ENCODE measurements at regions not wholly inside any gene's neighbourhood (a gene's known extent, or its start where the extent isn't known, plus 50 kb on each side); places are given as distances from the start of the nearest gene placed in this dataset.

- DNase-seq = no peak
Measured at GRCh38 chr11:98800696-98801095, 220.1 kb upstream of the CNTN5 start.

GRCh38 chr11:98828986-98829708, 191.6 kb upstream of the CNTN5 start:
- no peak for DNase-seq

GRCh38 chr11:98829971-98830370, 190.8 kb upstream of the CNTN5 start:
- DNase-seq = no peak

GRCh38 chr11:98834776-98835175, 186.0 kb upstream of the CNTN5 start:
- no peak for DNase-seq

- no peak for DNase-seq
Measured at GRCh38 chr11:98835335-98835734, 185.4 kb upstream of the CNTN5 start.

- DNase-seq = no peak
Measured at GRCh38 chr11:98836156-98836555, 184.6 kb upstream of the CNTN5 start.

GRCh38 chr11:98842187-98842586, 178.6 kb upstream of the CNTN5 start:
- DNase-seq = no peak

- no peak for DNase-seq
Measured at GRCh38 chr11:98862169-98862568, 158.6 kb upstream of the CNTN5 start.

- no peak for DNase-seq
Measured at GRCh38 chr11:98871690-98872089, 149.1 kb upstream of the CNTN5 start.

GRCh38 chr11:98874050-98874449, 146.7 kb upstream of the CNTN5 start:
- no peak for DNase-seq

GRCh38 chr11:98895936-98896335, 124.8 kb upstream of the CNTN5 start:
- no peak for DNase-seq

GRCh38 chr11:98940913-98941312, 79.8 kb upstream of the CNTN5 start:
- no peak for DNase-seq

GRCh38 chr11:98944461-98944860, 76.3 kb upstream of the CNTN5 start:
- DNase-seq = no peak

- DNase-seq = no peak
Measured at GRCh38 chr11:98952107-98952506, 68.6 kb upstream of the CNTN5 start.

GRCh38 chr11:98955551-98955950, 65.2 kb upstream of the CNTN5 start:
- no peak for DNase-seq

- DNase-seq = no peak
Measured at GRCh38 chr11:98964146-98964545, 56.6 kb upstream of the CNTN5 start.

GRCh38 chr11:98965358-98965757, 55.4 kb upstream of the CNTN5 start:
- no peak for DNase-seq

- DNase-seq = no peak
Measured at GRCh38 chr11:98965775-98966174, 55.0 kb upstream of the CNTN5 start.

- no peak for DNase-seq
Measured at GRCh38 chr11:98967005-98967404, 53.7 kb upstream of the CNTN5 start.

All from activated gamma-delta T cell (primary cell).